Tibial nerve (tissue), 3 donors: ENCODE measurements at regions not wholly inside any gene's neighbourhood (a gene's known extent, or its start where the extent isn't known, plus 50 kb on each side); places are given as distances from the start of the nearest gene placed in this dataset.
"Not testable (repeated sequence)": the region's sequence is repeated elsewhere in the genome, so short reads cannot be mapped to it uniquely, and the experiment has no call there.

Experiments
- CTCF ChIP-seq, 5 experiments: fragments of 200-600 bp in 3 of 5; fragments of 450-650 bp in 2 of 5; sonication (generic) in 3 of 5; IDR thresholded peaks; one replicate each; pipeline ENCODE4 v1.5.1; 2016 to 2019; ENCODE audit warnings: antibody characterized with exemption in 5 of 5, mild to moderate bottlenecking in 3 of 5, moderate library complexity in 2 of 5
- POLR2A ChIP-seq, 2 donors: fragments of 450-650 bp; IDR thresholded peaks; one replicate each; pipeline ENCODE4 v1.6.1; 2017; ENCODE audit warnings: antibody characterized with exemption in 2 of 2, mild to moderate bottlenecking in 2 of 2, moderate library complexity in 2 of 2

GRCh38 chr10:87302132-87302531, 55.4 kb upstream of the NUTM2D start:
- TF ChIP-seq POLR2A, CTCF (IDR thresholded peaks at IDR 0.05): not testable (repeated sequence)
